HG03378 (cell line): ENCODE measurements at regions not wholly inside any gene's neighbourhood (a gene's known extent, or its start where the extent isn't known, plus 50 kb on each side); places are given as distances from the start of the nearest gene placed in this dataset.

ENCODE experiments used
- ATAC-seq: cut with Tn5 transposase; IDR thresholded peaks from one replicate; pipeline ENCODE4 v1.9.1; 2021; ENCODE audit warnings: mild to moderate bottlenecking, moderate library complexity; ENCODE audit not compliant: unreplicated experiment

- no peak for ATAC-seq
Observed at GRCh38 chr2:42880738-42881690, 88.6 kb upstream of the HAAO start.

DNA sequence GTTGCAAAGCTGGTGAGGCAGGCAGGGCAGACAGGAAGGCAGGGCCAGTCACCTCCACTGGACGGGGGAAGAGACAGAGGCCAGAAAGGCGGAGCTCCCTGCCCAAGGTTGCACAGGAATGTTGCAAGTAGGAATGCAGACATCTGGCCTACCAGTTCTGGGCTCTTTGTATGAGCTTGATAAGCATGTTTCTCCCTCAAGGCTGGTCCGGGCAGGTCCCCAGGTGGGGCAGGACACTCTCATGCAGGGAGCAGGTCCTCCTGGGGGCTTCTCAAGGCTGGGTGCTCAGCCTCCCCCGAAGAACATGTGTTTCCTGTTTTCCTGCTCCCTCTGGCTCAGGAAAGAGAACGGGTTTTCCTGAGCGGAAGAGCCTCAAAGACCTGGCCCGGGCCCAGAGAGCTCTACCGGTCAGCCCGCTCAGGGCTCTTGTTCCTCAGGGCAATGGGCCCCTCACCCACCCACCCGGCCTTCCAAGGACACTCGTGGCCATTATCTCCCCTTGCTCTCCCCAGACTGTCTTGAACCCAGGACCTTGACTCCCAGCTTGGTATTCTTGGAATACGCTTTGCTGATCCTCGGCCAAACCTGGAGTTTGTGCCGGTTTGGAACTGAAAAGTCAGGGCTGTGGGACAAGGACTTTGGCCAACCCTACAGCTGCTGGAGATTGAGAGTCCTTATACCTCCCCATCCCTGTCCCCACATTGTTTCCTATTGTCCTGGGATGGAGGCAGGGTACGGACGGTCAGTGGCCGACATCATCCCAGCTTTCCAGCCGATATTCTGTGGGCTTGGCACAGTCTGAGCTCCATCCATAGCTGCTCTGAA is 87.7 kb upstream of the HAAO start:
- no peak for ATAC-seq

DNA sequence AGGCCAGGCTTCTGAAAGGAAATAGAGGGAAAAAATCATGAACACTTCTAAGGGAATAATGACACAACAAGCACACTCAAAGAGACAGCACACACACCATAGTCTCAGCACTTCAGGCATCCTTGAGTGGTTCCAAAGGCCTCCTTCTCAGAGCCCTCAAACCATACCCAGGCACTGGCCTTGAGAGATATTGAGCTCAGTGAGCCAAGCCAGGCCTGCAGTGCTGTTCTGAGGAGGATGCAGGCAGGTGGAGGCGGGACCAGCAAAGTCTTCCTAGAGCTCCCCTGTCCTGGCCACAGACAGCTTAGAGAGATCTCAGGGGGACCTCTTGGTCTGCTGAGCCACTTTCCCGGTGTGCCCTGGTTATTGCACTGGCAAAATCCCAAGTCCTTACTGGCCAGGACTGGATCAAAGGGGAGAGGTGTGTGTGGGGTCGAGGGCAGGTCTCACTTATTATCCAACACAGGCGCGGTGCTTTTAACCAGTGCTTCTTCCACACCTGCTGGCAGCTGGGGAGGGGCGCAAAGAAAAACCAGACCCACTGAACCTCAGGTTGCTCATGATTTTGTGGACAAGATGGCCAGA is 86.8 kb upstream of the HAAO start:
- no peak for ATAC-seq

DNA sequence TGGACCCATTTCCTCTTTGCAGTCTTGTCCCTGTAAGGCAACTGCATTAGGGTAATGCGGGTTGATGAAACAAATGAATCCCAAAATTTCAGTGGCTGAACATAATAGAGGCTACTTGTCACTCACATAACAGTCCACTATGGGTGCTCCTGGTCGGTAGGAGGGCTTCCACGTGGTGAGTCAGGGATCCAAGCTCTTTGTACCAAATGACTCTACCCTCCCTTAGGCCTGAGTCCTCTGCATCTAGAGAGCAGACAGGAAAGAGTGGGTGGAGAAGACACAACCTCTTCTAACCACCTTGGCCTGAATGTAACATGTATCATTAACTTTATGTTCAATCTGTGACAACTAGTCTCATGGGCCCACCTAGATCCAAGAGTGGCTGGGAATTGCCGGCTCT is 86.2 kb upstream of the HAAO start:
- ATAC-seq = peak; percentile 91

- no peak for ATAC-seq
Observed at GRCh38 chr2:42877936-42878335, 85.6 kb upstream of the HAAO start.

GRCh38 chr2:42877511-42877910 is 85.1 kb upstream of the HAAO start:
- no peak for ATAC-seq

DNA sequence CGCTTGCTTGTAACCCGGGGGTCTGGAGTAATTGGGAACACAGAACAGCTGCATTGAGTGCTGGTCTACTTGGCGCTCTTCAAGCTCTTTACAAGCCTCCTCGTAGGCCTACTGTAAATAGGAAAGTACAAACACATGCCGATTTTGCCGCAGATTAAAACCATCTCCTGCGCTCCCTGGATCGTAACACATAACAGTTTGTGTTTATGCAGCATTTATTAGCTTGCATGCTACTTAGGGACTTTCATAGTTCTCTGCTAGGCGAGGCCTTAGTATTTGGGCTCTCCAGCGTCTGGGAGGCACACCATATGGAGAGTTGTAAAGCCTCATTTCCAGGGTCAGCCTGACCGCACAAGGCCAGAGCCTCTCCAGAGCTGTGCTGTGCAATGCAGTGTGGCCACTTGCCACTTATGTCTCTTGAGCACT is 84.0 kb upstream of the HAAO start:
- no peak for ATAC-seq

DNA sequence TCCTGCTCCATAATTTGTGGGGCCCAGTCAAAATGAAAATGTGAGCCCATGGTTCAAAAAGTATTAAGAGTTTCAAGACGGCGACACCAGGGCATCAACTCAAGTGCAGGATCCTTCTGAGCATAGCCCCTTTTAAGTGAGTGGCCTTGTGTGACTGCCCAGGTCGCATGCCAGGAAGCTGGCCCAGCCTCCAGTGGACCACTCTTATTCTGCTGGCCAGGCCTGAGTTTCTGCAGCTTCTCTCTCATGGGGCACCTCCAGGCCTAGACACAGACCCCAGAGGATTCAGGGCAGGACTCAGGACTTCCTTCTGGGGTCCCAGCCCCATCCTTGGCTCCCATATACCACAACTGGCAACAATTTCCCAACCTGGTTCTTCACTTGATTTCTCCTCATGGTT is 83.5 kb upstream of the HAAO start:
- no peak for ATAC-seq

- no peak for ATAC-seq
Observed at GRCh38 chr2:42874949-42875801, 82.8 kb upstream of the HAAO start.

DNA sequence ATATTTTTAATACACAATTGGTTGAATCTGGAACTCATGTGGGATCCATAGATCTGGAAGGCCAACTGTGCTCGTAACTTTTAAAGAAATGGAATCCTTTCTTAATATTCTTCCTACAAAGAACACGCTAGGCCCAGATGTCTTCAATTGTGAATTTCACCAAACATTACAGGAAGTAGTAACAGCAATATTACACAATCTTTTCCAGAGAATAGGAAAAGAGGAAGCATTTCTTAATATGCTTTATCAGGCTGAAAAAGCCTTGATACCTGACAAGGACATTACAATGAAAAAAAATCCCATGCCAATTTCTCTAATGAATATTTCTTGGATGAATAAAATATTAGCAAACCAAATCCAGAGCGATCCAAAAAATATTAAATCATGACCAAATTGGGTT is 80.3 kb upstream of the HAAO start:
- ATAC-seq = no peak

- no peak for ATAC-seq
Observed at GRCh38 chr2:42871372-42871771, 79.0 kb upstream of the HAAO start.

DNA sequence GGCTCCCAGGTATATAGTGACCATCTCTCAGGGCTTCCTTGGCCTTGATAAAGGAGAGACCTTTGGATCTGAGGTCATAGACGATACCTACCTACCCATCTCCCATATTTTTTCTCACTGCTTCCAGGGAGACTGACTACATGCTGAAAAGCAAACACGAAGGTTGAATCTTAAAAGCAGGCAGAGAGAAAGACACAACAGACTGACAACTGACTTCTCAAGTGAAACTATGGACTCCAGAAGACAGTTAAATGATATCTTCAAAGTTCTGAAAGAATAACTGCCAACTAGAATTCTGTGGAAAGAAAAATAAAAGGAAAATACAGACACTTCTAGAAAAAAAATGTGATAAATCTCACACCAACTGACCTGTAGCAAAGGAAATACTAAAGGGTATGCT is 76.5 kb upstream of the HAAO start:
- ATAC-seq = no peak

GRCh38 chr2:42868096-42868495 is 75.7 kb upstream of the HAAO start:
- ATAC-seq = no peak

DNA sequence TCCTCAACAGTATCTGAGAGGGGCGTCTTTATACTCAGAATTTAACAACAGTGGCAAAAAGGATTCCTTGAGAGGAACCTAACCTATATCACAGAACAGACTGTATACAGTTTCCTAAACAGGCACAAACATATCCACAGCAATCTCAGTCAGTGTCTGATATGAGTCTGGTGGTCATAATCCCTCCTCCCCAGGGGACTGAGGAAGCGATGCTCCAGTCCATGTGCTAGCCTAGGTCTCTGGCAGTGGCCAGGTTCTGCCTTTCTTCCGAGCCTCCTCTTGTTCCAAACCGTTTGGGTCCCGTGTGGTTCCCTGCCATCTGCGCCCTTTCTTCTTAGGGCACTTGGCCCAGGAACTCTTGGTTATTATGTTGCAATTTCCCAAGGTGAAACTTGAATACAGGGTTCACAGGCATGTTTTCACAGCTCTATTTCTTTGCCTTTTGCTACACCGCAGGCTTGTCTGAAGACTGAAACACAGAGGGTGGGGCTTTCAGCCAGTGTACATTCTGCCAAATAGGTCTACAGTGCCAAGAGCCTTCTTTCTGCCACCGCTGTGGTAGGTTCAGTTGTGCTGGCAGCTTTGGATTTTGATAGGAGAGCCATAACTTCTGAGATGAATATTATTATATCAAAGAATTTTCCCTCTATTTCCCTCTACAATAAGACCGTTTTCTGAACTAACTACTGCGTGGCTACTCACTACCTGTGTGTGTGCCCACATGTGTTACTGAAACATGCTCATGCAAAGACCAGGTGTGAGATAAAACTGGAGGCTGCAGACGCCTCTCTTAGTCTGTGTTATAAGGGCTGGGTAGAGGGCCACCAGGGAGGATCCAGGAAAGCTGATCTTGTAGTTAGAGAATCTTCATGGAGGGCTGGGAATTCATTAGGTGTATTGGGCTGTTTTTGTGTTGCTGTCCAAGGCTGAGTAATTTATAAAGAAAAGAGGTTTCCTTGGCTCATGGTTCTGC is 75.0 kb upstream of the HAAO start:
- no peak for ATAC-seq

GRCh38 chr2:42865884-42866881 is 73.8 kb upstream of the HAAO start:
- ATAC-seq = no peak

DNA sequence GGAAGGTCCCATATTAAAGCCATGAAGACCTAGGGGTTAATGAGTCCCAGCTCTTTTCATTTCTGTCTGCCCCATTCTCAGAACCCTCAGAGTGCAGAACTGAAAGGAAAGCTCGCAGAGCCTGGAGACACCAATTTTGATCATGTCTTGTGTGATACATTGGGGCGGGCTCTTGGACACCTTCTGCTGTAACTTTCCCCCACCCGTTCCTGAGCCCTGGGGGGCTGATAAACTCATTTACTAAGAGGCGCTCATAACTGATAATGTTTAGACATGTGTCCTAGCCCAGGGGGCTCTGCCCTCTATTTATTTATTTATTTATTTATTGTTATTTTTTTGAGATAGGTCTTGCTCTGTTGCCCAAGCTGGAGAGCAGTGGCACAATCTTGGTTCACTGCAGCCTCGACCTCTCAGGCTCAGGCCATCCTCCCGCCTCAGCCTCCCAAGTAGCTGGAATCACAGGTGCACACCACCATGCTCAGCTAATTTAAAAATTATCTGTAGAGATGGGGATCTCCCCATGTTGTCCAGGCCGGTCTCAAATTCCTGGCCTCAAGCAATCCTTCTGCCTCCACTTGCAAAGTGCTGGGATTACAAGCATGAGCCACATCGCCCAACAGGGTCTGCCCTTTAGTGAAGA is 72.4 kb upstream of the HAAO start:
- ATAC-seq = no peak

- ATAC-seq = no peak
Observed at GRCh38 chr2:42864222-42864621, 71.8 kb upstream of the HAAO start.

DNA sequence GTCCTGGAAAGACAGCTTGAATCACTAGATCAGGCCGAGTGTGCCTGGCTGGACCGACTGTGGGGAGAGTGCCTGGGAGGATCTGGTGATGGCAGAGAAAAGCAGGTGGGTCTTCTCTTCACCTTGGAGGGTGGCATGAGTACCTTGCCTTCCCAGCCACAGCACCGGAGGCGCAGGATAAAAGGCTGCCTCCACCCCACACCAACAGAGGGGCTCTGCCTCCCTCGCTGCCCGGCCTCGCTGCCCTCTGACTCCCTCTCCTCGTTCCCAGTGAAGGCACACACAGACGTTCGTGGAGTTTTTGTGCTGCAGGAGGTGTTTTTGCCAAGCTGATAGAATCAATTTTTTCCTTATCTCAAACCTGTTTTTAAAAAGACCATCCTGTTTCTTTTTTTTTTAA is 71.4 kb upstream of the HAAO start:
- ATAC-seq = no peak
